ENCODE measurements at regions not wholly inside any gene's neighbourhood (a gene's known extent, or its start where the extent isn't known, plus 50 kb on each side); places are given as distances from the start of the nearest gene placed in this dataset.

DNA sequence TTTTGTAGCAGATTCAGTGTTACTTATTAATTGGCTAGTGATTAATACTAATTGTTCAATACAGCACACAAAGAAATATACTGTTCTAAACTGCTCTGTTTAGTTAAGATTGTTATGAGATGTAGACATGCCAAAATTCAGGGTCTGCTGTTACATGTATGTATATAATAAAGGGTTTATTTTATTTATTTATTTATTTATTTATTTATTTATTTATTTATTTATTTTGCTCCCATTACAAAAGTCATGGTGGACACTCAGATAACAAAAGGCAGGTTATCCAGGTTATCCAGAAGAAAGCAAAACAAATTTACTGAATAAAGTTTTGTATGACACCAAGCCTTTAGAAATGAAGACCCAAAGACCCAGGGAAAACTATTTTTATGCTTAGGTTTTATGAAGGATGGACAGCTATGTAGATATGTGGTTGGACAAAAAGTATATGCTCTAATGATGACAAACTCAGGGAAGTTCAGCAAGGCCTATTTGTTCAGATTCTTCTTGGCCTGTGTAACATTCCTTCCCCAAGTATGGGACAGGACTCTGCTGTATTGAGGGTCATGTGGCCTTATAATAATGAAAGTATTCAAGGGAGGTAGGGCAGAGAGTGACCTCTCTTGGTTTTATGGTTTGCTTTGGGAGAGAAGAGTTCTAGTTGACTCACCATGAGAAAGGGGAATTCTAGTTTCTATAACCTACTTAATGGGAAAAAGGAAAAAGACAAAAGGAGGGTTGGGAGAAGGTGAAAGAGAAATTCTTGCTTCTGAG lies 1056.8 kb downstream of the ROBO2 start:
- Histone ChIP-seq H3K27ac (ENCODE audit: extremely low read length, insufficient read depth, low read length) (no peak overlapping the region), H3K4me3 (replicated peaks in 1 of 3; ENCODE audit: insufficient read depth in 1 of 3, low read depth in 2 of 3, low read length in 3 of 3) (no peak overlapping the region), H3K9me3 (ENCODE audit: low read length) (no peaks in the 10 kb centered on the region), H3K4me1 (ENCODE audit: insufficient read depth, low read length) (no peaks in the 10 kb centered on the region), H2AFZ (ENCODE audit: low read length) (no peak overlapping the region), H3K36me3 (replicated peaks in 1 of 2; ENCODE audit: control insufficient read depth in 1 of 2, insufficient read depth in 2 of 2, low read length in 2 of 2) (no peaks in the 10 kb centered on the region), H4K20me1 (ENCODE audit: insufficient read depth, low read length) (no peaks in the 10 kb centered on the region), H3K9ac (ENCODE audit: insufficient read depth, low read depth, low read length) (no peak overlapping the region), H3K4me2 (ENCODE audit: low read depth, low read length) (no peak overlapping the region), H3K27me3 (ENCODE audit: control insufficient read depth in 1 of 2, insufficient read depth in 2 of 2, low read length in 2 of 2) (no peaks in the 10 kb centered on the region), H3K79me2 (ENCODE audit: insufficient read depth, low read length) (no peaks in the 10 kb centered on the region)
- in situ Hi-C loops (cut with HindIII; ENCODE audit: extremely low pct_ligation_motif_present, low pct_unique_long_range_greater_than_20kb) (no loop called here), intact Hi-C loops (cut with micrococcal nuclease; ENCODE audit: unreplicated experiment) (no loop called here)
- DNase-seq (ENCODE audit: low spot score) (no peak), ATAC-seq (no peak), FAIRE-seq (no peak)
- ChIA-PET CTCF (ENCODE audit: low intra/inter-chr PET ratio, low total read pairs) (no interaction called here), POLR2A (no interaction called here)
- no TSS peak for BruUV-seq (replicated peaks)
- TF ChIP-seq THAP11 (CRISPR knock-in tag; IDR thresholded peaks at IDR 0.05): no peak
- TF ChIP-seq ZBTB26 (CRISPR knock-in tag; IDR thresholded peaks at IDR 0.05; ENCODE audit: borderline replicate concordance): no peak
- TF ChIP-seq E2F5 (CRISPR knock-in tag; conservative IDR thresholded peaks at IDR 0.05): no peak
- TF ChIP-seq, protein P1, sequence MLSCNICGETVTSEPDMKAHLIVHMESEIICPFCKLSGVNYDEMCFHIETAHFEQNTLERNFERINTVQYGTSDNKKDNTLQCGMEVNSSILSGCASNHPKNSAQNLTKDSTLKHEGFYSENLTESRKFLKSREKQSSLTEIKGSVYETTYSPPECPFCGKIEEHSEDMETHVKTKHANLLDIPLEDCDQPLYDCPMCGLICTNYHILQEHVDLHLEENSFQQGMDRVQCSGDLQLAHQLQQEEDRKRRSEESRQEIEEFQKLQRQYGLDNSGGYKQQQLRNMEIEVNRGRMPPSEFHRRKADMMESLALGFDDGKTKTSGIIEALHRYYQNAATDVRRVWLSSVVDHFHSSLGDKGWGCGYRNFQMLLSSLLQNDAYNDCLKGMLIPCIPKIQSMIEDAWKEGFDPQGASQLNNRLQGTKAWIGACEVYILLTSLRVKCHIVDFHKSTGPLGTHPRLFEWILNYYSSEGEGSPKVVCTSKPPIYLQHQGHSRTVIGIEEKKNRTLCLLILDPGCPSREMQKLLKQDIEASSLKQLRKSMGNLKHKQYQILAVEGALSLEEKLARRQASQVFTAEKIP (CRISPR knock-in tag; IDR thresholded peaks at IDR 0.05; ENCODE audit: borderline replicate concordance): no peak
- no peak for TF ChIP-seq ZNF569 (CRISPR knock-in tag; IDR thresholded peaks at IDR 0.05; ENCODE audit: borderline replicate concordance)
